Fibroblast of lung (primary cell): ENCODE measurements at regions not wholly inside any gene's neighbourhood (a gene's known extent, or its start where the extent isn't known, plus 50 kb on each side); places are given as distances from the start of the nearest gene placed in this dataset.

ENCODE experiments used
- DNase-seq, 2 donors: peaks; one replicate each; pipeline versions ENCODE4 v3.0.0 to v3.0.0-alpha.2; 2010; ENCODE audit warnings: low read depth in 2 of 2
- H2AFZ ChIP-seq: 2 replicates; pipeline ENCODE4 v1.5.1; 2012; ENCODE audit warnings: low read length, control low read depth, inconsistent platforms
- H3K27ac ChIP-seq: 2 replicates; pipeline ENCODE4 v1.5.1; 2011; ENCODE audit warnings: low read length, control low read depth; ENCODE audit not compliant: insufficient read depth
- H3K27me3 ChIP-seq: 2 replicates; pipeline ENCODE4 v1.5.1; 2011; ENCODE audit warnings: mild to moderate bottlenecking, low read length; ENCODE audit not compliant: control insufficient read depth, insufficient read depth
- H3K36me3 ChIP-seq: 2 replicates; pipeline ENCODE4 v1.5.1; 2011; ENCODE audit warnings: low read length; ENCODE audit not compliant: control insufficient read depth, insufficient read depth
- H3K4me1 ChIP-seq: 2 replicates; pipeline ENCODE4 v1.5.1; 2011; ENCODE audit warnings: low read length; ENCODE audit not compliant: control insufficient read depth, insufficient read depth; ENCODE audit errors: extremely low read depth
- H3K4me2 ChIP-seq: 2 replicates; pipeline ENCODE4 v1.5.1; 2011; ENCODE audit warnings: low read length, control low read depth; ENCODE audit not compliant: insufficient read depth; ENCODE audit errors: extremely low read depth
- H3K4me3 ChIP-seq, 4 experiments: fragments of 200-600 bp in 1 of 4; sonication (generic) in 1 of 4; replicated peaks in 1 of 4; 2 replicates each; pipeline ENCODE4 v1.5.1; 2011 to 2016; ENCODE audit warnings: low read length in 4 of 4, low read depth in 3 of 4, mild to moderate bottlenecking in 3 of 4, control low read depth in 2 of 4, inconsistent platforms in 1 of 4, mixed read lengths in 1 of 4; ENCODE audit not compliant: insufficient read depth in 1 of 4; ENCODE audit errors: control extremely low read depth in 1 of 4
- H3K79me2 ChIP-seq: 2 replicates; pipeline ENCODE4 v1.5.1; 2012; ENCODE audit warnings: mild to moderate bottlenecking, low read length, inconsistent platforms; ENCODE audit not compliant: control insufficient read depth, insufficient read depth
- H3K9ac ChIP-seq: 2 replicates; pipeline ENCODE4 v1.5.1; 2011; ENCODE audit warnings: mild to moderate bottlenecking, low read length, control low read depth; ENCODE audit not compliant: insufficient read depth
- H3K9me3 ChIP-seq: 2 replicates; pipeline ENCODE4 v1.5.1; 2012; ENCODE audit warnings: low read depth, low read length; ENCODE audit not compliant: control insufficient read depth, insufficient read depth
- H4K20me1 ChIP-seq: 2 replicates; pipeline ENCODE4 v1.5.1; 2011; ENCODE audit warnings: low read length; ENCODE audit not compliant: control insufficient read depth, insufficient read depth; ENCODE audit errors: extremely low read depth
- CTCF ChIP-seq, 2 donors: IDR thresholded peaks in 1 of 2; conservative IDR thresholded peaks in 1 of 2; 1 replicate in 1 of 2; 2 replicates in 1 of 2; pipeline ENCODE4 v1.5.1; 2011 to 2012; ENCODE audit warnings: low read length in 2 of 2, control low read depth in 1 of 2, inconsistent platforms in 1 of 2, low read depth in 1 of 2, mild to moderate bottlenecking in 1 of 2
- EZH2 ChIP-seq: IDR thresholded peaks from 2 replicates; pipeline ENCODE4 v1.5.1; 2012; ENCODE audit warnings: low read length, control low read depth, mild to moderate bottlenecking; ENCODE audit errors: missing control alignments

- Histone ChIP-seq H3K27me3 (no peaks in the 10 kb centered on the region), H3K4me3 (no peak overlapping the region), H3K4me2 (no peak overlapping the region), H3K36me3 (no peaks in the 10 kb centered on the region), H3K9me3 (no peaks in the 10 kb centered on the region), H2AFZ (no peak overlapping the region), H3K27ac (no peak overlapping the region), H3K9ac (no peak overlapping the region), H3K79me2 (no peaks in the 10 kb centered on the region), H4K20me1 (no peaks in the 10 kb centered on the region), H3K4me1 (no peaks in the 10 kb centered on the region)
- TF ChIP-seq EZH2 (no peak), CTCF (conservative IDR thresholded peaks at IDR 0.05 in 1 of 2, IDR thresholded peaks at IDR 0.05 in 1 of 2; ENCODE audit: low read depth in 1 of 2, low read length in 2 of 2) (no peak)
- no peak for DNase-seq
These were observed 306.8 kb upstream of the STT3B start for GRCh38 chr3:31225923-31226322.

DNA sequence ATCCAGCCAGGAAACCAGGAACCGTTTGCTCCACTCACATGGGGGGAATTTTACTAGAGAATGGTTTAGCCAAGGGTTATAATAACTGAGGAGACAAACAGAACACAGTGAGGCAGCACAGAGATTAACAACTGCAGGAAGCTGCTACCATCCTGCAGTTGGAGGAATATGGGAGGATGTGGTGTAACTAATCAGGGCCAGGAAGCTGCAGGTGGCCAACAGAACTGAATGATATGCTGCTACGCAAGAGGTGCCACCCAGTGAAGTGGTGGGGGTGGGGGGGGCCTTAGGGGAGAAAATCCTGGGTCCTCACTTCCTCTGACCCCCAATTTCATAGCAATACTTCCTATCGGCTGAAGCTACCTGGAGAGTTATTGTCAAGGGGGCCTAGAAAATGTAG, 306.4 kb upstream of the STT3B start:
- H3K4me3 ChIP-seq = no peak overlapping the region
- H3K4me2 ChIP-seq = no peak overlapping the region
- H3K79me2 ChIP-seq = no peaks in the 10 kb centered on the region
- H3K27me3 ChIP-seq = no peaks in the 10 kb centered on the region
- no peaks in the 10 kb centered on the region for H3K4me1 ChIP-seq
- H3K27ac ChIP-seq = no peak overlapping the region
- TF ChIP-seq EZH2 (no peak), CTCF (conservative IDR thresholded peaks at IDR 0.05 in 1 of 2, IDR thresholded peaks at IDR 0.05 in 1 of 2; ENCODE audit: low read depth in 1 of 2, low read length in 2 of 2) (no peak)
- no peak overlapping the region for H2AFZ ChIP-seq
- no peaks in the 10 kb centered on the region for H3K9me3 ChIP-seq
- no peaks in the 10 kb centered on the region for H3K36me3 ChIP-seq
- H4K20me1 ChIP-seq = no peaks in the 10 kb centered on the region
- no peak overlapping the region for H3K9ac ChIP-seq
- no peak for DNase-seq

- Histone ChIP-seq H4K20me1 (no peaks in the 10 kb centered on the region), H3K27ac (no peak overlapping the region), H3K4me2 (no peak overlapping the region), H3K4me1 (no peaks in the 10 kb centered on the region), H2AFZ (no peak overlapping the region), H3K4me3 (no peak overlapping the region), H3K9ac (no peak overlapping the region), H3K79me2 (no peaks in the 10 kb centered on the region), H3K36me3 (no peaks in the 10 kb centered on the region), H3K27me3 (no peaks in the 10 kb centered on the region), H3K9me3 (no peaks in the 10 kb centered on the region)
- no peak for TF ChIP-seq EZH2
- TF ChIP-seq CTCF (conservative IDR thresholded peaks at IDR 0.05 in 1 of 2, IDR thresholded peaks at IDR 0.05 in 1 of 2; ENCODE audit: low read depth in 1 of 2, low read length in 2 of 2) = no peak
- no peak for DNase-seq
These were observed 305.6 kb upstream of the STT3B start for GRCh38 chr3:31227131-31227562.
